ENCODE measurements at regions not wholly inside any gene's neighbourhood (a gene's known extent, or its start where the extent isn't known, plus 50 kb on each side); places are given as distances from the start of the nearest gene placed in this dataset.
A peak's percentile ranks its signal among the peaks of the same experiment; 100 is the strongest.

DNA sequence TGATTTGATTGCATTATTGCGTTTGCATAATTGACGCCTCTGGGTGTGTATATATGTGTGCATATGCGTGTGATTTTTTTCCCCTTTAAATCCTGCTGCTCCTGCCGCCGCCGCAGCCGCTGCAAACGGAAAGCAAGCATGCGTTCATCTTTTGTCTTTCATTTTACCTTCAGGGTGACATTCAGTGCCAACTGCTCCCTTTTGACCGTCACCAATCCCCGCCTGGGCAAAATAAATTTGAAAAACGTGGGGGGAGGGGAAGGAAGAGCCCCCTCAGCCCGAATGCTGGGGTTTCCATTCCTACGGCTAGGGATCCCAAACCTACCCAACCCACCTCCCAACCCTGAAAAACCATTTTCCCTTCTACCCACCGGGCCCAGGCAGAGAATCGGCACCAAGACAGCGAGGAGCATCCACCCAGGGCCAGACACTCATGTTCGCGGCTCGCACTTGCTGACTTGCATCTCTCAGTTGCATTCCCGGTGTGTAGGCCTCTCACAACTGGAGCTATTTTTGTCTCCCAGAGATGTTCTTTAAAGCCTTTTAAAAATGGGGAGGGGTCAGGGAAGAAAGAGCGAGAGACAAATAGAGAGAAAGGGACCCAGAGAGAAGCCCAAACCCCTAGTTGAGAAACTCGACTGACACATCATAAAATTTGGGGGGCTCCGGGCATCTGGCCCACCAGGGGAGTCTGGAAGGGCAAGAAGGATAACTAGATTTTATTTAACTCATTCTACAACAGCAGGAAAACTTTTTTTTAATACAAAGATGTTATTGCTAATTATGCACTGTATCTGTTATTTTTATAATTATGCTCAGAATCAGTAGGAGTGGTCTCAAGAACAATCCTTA, 367.1 kb upstream of the ESRRG start:
- Histone ChIP-seq H3K9me3 (no peaks in the 10 kb centered on the region), H3K27me3 (peaks cover 0 to 5% (median 0%) of the 10 kb centered on the region in 4 donors), H3K36me3 (no peaks in the 10 kb centered on the region), H3K4me3 (peak overlapping the region; percentile 63 to 77 (median 68)), H3K27ac (replicated peaks in 1 of 4) (peak overlapping the region; percentile 85 to 89 (median 86)), H3K4me1 (peaks cover 4 to 47% (median 37%) of the 10 kb centered on the region in 4 donors)
- 15% methylated on average over 21 of the region's 24 CpGs for WGBS
- intact Hi-C loops (cut with DNase I), result no loop called here
- no peak for TF ChIP-seq EP300 (IDR thresholded peaks at IDR 0.05)
- TF ChIP-seq POLR2A (IDR thresholded peaks at IDR 0.05; ENCODE audit: low read depth), result no peak
- TF ChIP-seq POLR2AphosphoS5 (IDR thresholded peaks at IDR 0.05), result no peak
- TF ChIP-seq, protein P1, sequence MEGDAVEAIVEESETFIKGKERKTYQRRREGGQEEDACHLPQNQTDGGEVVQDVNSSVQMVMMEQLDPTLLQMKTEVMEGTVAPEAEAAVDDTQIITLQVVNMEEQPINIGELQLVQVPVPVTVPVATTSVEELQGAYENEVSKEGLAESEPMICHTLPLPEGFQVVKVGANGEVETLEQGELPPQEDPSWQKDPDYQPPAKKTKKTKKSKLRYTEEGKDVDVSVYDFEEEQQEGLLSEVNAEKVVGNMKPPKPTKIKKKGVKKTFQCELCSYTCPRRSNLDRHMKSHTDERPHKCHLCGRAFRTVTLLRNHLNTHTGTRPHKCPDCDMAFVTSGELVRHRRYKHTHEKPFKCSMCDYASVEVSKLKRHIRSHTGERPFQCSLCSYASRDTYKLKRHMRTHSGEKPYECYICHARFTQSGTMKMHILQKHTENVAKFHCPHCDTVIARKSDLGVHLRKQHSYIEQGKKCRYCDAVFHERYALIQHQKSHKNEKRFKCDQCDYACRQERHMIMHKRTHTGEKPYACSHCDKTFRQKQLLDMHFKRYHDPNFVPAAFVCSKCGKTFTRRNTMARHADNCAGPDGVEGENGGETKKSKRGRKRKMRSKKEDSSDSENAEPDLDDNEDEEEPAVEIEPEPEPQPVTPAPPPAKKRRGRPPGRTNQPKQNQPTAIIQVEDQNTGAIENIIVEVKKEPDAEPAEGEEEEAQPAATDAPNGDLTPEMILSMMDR (IDR thresholded peaks at IDR 0.05), result no peak
- DNase-seq (ENCODE audit: extremely low spot score), result peak; percentile 83

DNA sequence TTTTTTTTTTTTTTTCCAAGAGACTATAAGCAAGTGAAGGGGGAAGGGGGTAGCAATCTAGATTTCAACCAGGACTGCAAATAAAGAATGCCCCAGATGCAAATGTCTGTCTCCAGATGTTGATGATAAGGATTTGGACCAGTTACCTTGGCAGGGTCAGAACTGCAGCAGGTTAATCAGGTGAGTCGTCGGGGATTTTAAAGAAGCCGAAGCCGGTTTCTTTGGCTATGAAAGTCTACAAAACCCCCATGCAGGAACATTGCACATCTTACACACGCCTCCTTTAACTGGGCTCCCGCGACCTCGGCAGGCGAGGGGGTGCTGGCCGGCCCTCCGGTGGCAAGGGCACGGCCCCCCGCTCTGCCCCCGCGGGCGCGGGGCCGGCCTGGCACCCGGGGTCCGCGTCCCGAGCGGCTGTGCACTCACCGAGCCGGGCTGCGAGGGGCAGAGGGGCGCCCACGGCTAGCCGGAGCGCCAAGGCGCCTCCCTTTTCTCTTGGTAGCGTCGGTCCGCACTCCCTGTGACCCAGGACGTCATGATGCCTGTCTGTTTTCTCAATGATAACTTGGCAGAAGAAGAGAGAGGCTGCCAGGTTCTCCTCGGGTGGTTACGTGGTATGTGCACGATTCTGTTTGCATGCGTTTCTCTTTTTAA, 366.3 kb upstream of the ESRRG start:
- peak; percentile 72 for DNase-seq (ENCODE audit: extremely low spot score)
- under 1% methylated on average over 17 of the region's 39 CpGs for WGBS
- peak; percentile 25 to 47 for TF ChIP-seq POLR2AphosphoS5 (IDR thresholded peaks at IDR 0.05)
- TF ChIP-seq, protein P1 (IDR thresholded peaks at IDR 0.05), result no peak
- no peak for TF ChIP-seq POLR2A (IDR thresholded peaks at IDR 0.05; ENCODE audit: low read depth)
- Histone ChIP-seq H3K27me3 (peaks cover 0 to 5% (median 0%) of the 10 kb centered on the region in 4 donors), H3K9me3 (no peaks in the 10 kb centered on the region), H3K27ac (replicated peaks in 1 of 4) (peak overlapping the region; percentile 85 to 89 (median 86)), H3K4me3 (peak overlapping the region; percentile 63 to 77 (median 68)), H3K36me3 (no peaks in the 10 kb centered on the region), H3K4me1 (peaks cover 4 to 47% (median 37%) of the 10 kb centered on the region in 4 donors)
- intact Hi-C loops (cut with DNase I), result no loop called here

DNA sequence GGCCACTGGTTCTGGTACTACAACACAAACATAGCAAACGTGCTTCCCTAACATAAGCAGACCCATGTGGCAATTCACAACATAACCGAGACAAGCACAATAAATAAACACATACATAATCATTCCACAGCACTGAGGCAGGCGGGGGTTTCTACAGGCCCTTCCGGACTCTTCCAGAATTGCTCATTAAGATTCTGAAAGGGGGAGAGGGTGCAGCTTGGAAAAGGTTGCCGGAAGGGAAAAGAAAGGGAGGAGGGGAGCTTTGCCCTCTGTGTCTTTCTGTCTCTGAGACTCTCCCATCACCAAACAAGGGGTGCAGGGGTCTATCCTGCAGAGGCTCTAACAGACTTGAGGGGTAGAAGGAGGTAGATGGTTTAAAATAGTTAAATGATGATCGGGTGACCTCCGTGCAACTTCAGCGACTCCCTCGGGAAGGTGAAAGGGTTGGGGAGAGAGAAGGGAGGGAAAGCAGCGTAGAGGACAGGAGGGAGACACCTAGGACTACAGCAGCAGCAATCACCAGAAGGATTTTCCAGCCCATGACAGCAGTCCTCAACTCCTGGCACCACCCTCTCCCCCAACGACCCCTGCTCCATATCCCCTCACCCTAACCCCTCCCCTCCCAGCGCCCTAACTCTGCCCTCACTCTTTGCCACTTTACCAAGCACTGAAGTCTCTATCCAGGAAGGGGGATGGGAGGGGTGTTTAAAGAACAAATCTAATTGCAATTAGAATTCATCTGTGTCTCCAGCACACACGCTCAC, 365.5 kb upstream of the ESRRG start:
- 17% methylated on average over 13 of the region's 13 CpGs for WGBS
- no peak for TF ChIP-seq POLR2AphosphoS5 (IDR thresholded peaks at IDR 0.05)
- no peak for TF ChIP-seq EP300 (IDR thresholded peaks at IDR 0.05)
- TF ChIP-seq, protein P1 (IDR thresholded peaks at IDR 0.05), result no peak
- no peak for TF ChIP-seq POLR2A (IDR thresholded peaks at IDR 0.05; ENCODE audit: low read depth)
- intact Hi-C loops (cut with DNase I), result no loop called here
- H3K36me3 ChIP-seq, result no peaks in the 10 kb centered on the region
- peak; percentile 84 for DNase-seq (ENCODE audit: extremely low spot score)
- H3K9me3 ChIP-seq, result no peaks in the 10 kb centered on the region
- peaks cover 0 to 5% (median 0%) of the 10 kb centered on the region in 4 donors for H3K27me3 ChIP-seq
- peaks cover 4 to 47% (median 37%) of the 10 kb centered on the region in 4 donors for H3K4me1 ChIP-seq
- peak overlapping the region; percentile 63 to 77 (median 68) for H3K4me3 ChIP-seq
- peak overlapping the region; percentile 85 to 89 (median 86) for H3K27ac ChIP-seq (replicated peaks in 1 of 4)

DNA sequence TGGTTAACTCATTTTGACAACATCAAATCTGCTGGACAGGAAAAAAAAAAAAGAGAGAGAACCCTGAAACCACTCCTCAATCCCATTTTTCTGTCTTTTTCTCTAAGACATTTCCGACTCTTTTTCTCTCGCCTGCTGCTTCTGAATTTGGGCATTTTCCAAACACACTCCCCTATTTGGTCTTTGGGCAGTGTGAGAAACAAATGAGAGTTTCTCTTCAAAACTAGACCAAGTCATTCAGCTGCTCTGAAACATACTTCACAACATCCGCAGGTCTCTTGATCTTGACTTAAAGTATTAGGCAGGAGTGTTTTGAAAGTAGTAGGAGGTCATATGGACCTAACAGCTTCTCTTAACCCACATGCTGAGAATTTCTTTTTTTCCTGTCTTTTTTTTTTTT, 364.8 kb upstream of the ESRRG start:
- intact Hi-C loops (cut with DNase I), result no loop called here
- H3K4me3 ChIP-seq, result peak overlapping the region; percentile 13 to 77 (median 66)
- no peaks in the 10 kb centered on the region for H3K9me3 ChIP-seq
- H3K27me3 ChIP-seq, result peaks cover 0 to 5% (median 0%) of the 10 kb centered on the region in 4 donors
- DNase-seq (ENCODE audit: extremely low spot score), result peak; percentile 53
- no peaks in the 10 kb centered on the region for H3K36me3 ChIP-seq
- H3K27ac ChIP-seq (replicated peaks in 1 of 4), result peak overlapping the region; percentile 85 to 89 (median 86)
- peaks cover 4 to 47% (median 37%) of the 10 kb centered on the region in 4 donors for H3K4me1 ChIP-seq
- 37% methylated on average over 3 of the region's 3 CpGs for WGBS
- no peak for TF ChIP-seq EP300 (IDR thresholded peaks at IDR 0.05)
- TF ChIP-seq POLR2A (IDR thresholded peaks at IDR 0.05; ENCODE audit: low read depth), result no peak
- no peak for TF ChIP-seq POLR2AphosphoS5 (IDR thresholded peaks at IDR 0.05)
